MCF 10A (cell line): ENCODE measurements at regions not wholly inside any gene's neighbourhood (a gene's known extent, or its start where the extent isn't known, plus 50 kb on each side); places are given as distances from the start of the nearest gene placed in this dataset.
"Not testable (repeated sequence)": the region's sequence is repeated elsewhere in the genome, so short reads cannot be mapped to it uniquely, and the experiment has no call there.

Experiments used
- BruUV-seq: library from RNA; stranded (reverse); fragments of 400-500 nt; replicated peaks from 2 replicates; lab custom pipeline; 2021; lab: Mats Ljungman, UMichigan
- CTCF ChIA-PET: fragments of 300-600 bp; sonication (Branson Sonifier 250); formaldehyde crosslinking; extraction: SDS; loops from one replicate; lab custom pipeline; 2021; ENCODE audit warnings: antibody characterized with exemption, inconsistent platforms; lab: Yijun Ruan, JAX
- POLR2A ChIA-PET: fragments of 300-600, 350-650 bp; sonication (Branson Sonifier 250); formaldehyde crosslinking; extraction: SDS; loops from one replicate; lab custom pipeline; 2020; ENCODE audit warnings: antibody characterized with exemption, inconsistent platforms; lab: Yijun Ruan, JAX
- DNase-seq: peaks from one replicate; pipeline ENCODE4 v3.0.0-alpha.2; 2018; ENCODE audit not compliant: unreplicated experiment
- H3K27ac Mint-ChIP-seq: one replicate; pipeline ENCODE4 v1.8.0; 2022; ENCODE audit warnings: mild to moderate bottlenecking, low read depth, mixed read lengths; ENCODE audit not compliant: unreplicated experiment
- H3K27me3 Mint-ChIP-seq: one replicate; pipeline ENCODE4 v1.8.0; 2022; ENCODE audit warnings: mixed read lengths; ENCODE audit not compliant: insufficient read depth, unreplicated experiment
- H3K36me3 Mint-ChIP-seq: one replicate; pipeline ENCODE4 v1.8.0; 2022; ENCODE audit warnings: mild to moderate bottlenecking, moderate library complexity, mixed read lengths; ENCODE audit not compliant: insufficient read depth, unreplicated experiment
- H3K4me1 Mint-ChIP-seq: one replicate; pipeline ENCODE4 v1.8.0; 2022; ENCODE audit warnings: mixed read lengths; ENCODE audit not compliant: insufficient read depth, unreplicated experiment
- H3K4me3 Mint-ChIP-seq: one replicate; pipeline ENCODE4 v1.8.0; 2022; ENCODE audit warnings: mild to moderate bottlenecking, moderate library complexity, mixed read lengths; ENCODE audit not compliant: unreplicated experiment
- H3K9me3 Mint-ChIP-seq: one replicate; pipeline ENCODE4 v1.8.0; 2022; ENCODE audit warnings: mixed read lengths; ENCODE audit not compliant: unreplicated experiment
- CTCF ChIP-seq: fragments of 200-600 bp; IDR thresholded peaks from one replicate; pipeline ENCODE4 v1.8.0; 2022; ENCODE audit warnings: antibody characterized with exemption, mild to moderate bottlenecking; ENCODE audit not compliant: unreplicated experiment
- intact Hi-C: fragments of 100-400 bp; cut with micrococcal nuclease; formaldehyde crosslinking; loops from 2 replicates; pipeline ENCODE4 v1.14.1; 2022

- no TSS peak for BruUV-seq
- no peak for DNase-seq
- Mint-ChIP-seq H3K4me1 (no peaks in the 10 kb centered on the region), H3K27ac (no peak overlapping the region), H3K9me3 (no peaks in the 10 kb centered on the region), H3K36me3 (no peaks in the 10 kb centered on the region), H3K27me3 (no peaks in the 10 kb centered on the region), H3K4me3 (no peak overlapping the region)
- intact Hi-C loops = no loop called here
- no peak for TF ChIP-seq CTCF
- ChIA-PET CTCF (interaction anchor here (0.6 kb wide), 1 partner anchor 817 kb away, joined by 7 read pairs; no protein-coding TSS in a partner anchor), POLR2A (interaction anchor here (0.7 kb wide), 1 partner anchor 126 kb away, joined by 5 read pairs; no protein-coding TSS in a partner anchor)
Observed at GRCh38 chr7:112669306-112669705, 120.9 kb downstream of the TMEM168 start.

GRCh38 chr7:112670193-112670592 lies 120.0 kb downstream of the TMEM168 start:
- Mint-ChIP-seq H3K36me3 (no peaks in the 10 kb centered on the region), H3K4me3 (no peak overlapping the region), H3K4me1 (no peaks in the 10 kb centered on the region), H3K27me3 (no peaks in the 10 kb centered on the region), H3K9me3 (no peaks in the 10 kb centered on the region), H3K27ac (no peak overlapping the region)
- ChIA-PET CTCF (interaction anchor here (0.5 kb wide), 1 partner anchor 193 kb away, joined by 4 read pairs; no protein-coding TSS in a partner anchor), POLR2A (interaction anchor here (0.7 kb wide), 1 partner anchor 125 kb away, joined by 5 read pairs; no protein-coding TSS in a partner anchor)
- BruUV-seq = no TSS peak
- DNase-seq = no peak
- intact Hi-C loops = no loop called here
- TF ChIP-seq CTCF = no peak

- no peak for TF ChIP-seq CTCF
- H3K27me3 Mint-ChIP-seq = no peaks in the 10 kb centered on the region
Observed at GRCh38 chr7:112678626-112679025, 111.6 kb downstream of the TMEM168 start.

GRCh38 chr7:112689466-112690177 lies 100.6 kb downstream of the TMEM168 start:
- H3K27me3 Mint-ChIP-seq, intact Hi-C loops, DNase-seq, POLR2A ChIA-PET, H3K27ac Mint-ChIP-seq, BruUV-seq, H3K36me3 Mint-ChIP-seq, H3K4me1 Mint-ChIP-seq, H3K4me3 Mint-ChIP-seq: not testable (repeated sequence)
- CTCF ChIA-PET = interaction anchor here (0.6 to 0.8 kb wide), 2 partner anchors 180 to 189 kb away, joined by 3 read pairs; no protein-coding TSS in a partner anchor
- peaks cover 20% of the 10 kb centered on the region for H3K9me3 Mint-ChIP-seq

More at GRCh38 chr7:112678626-112679025, 111.6 kb downstream of the TMEM168 start:
- peaks cover 7% of the 10 kb centered on the region for H3K4me1 Mint-ChIP-seq
- no peak for DNase-seq
- POLR2A ChIA-PET = interaction anchor here (0.6 kb wide), 1 partner anchor 802 kb away, joined by 4 read pairs; no protein-coding TSS in a partner anchor
- no peak overlapping the region for H3K4me3 Mint-ChIP-seq
- intact Hi-C loops = no loop called here
- no peaks in the 10 kb centered on the region for H3K36me3 Mint-ChIP-seq
- BruUV-seq = no TSS peak
- CTCF ChIA-PET = interaction anchor here (0.5 to 1.2 kb wide), 4 partner anchors 9 to 116 kb away, joined by 3 to 6 read pairs (median 3); no protein-coding TSS in a partner anchor
- H3K27ac Mint-ChIP-seq = no peak overlapping the region
- H3K9me3 Mint-ChIP-seq = no peaks in the 10 kb centered on the region
